AG04450 (cell line): ENCODE measurements at regions not wholly inside any gene's neighbourhood (a gene's known extent, or its start where the extent isn't known, plus 50 kb on each side); places are given as distances from the start of the nearest gene placed in this dataset.

Source experiments
- CTCF ChIA-PET: fragments of 300-600, 350-600 bp; formaldehyde crosslinking; extraction: SDS; loops from one replicate; lab custom pipeline; 2022; ENCODE audit warnings: antibody characterized with exemption, inconsistent platforms; lab: Charles Lee
- POLR2A ChIA-PET: fragments of 350-600 bp; formaldehyde crosslinking; extraction: SDS; loops from one replicate; lab custom pipeline; 2021; ENCODE audit warnings: antibody characterized with exemption, inconsistent platforms; lab: Yijun Ruan, JAX
- DNase-seq: peaks from one replicate; pipeline ENCODE4 v3.0.0-alpha.2; 2011; ENCODE audit warnings: low read depth, low spot score
- H3K27ac ChIP-seq: one replicate; pipeline ENCODE4 v1.5.1; 2012; ENCODE audit warnings: low read depth, low read length, control low read depth
- H3K27me3 ChIP-seq: one replicate; pipeline ENCODE4 v1.6.0; 2012; ENCODE audit warnings: low read length; ENCODE audit not compliant: control insufficient read depth, insufficient read depth
- H3K4me3 ChIP-seq: 2 replicates; pipeline ENCODE4 v1.5.1; 2011; ENCODE audit warnings: mild to moderate bottlenecking, low read depth, low read length, control low read depth
- H3K9me3 ChIP-seq: 2 replicates; pipeline ENCODE4 v1.5.1; 2012; ENCODE audit warnings: low read length; ENCODE audit not compliant: control insufficient read depth, insufficient read depth
- TF ChIP-seq, protein P1 (sequence below): IDR thresholded peaks from 2 replicates; pipeline ENCODE4 v1.5.1; 2011; ENCODE audit warnings: low read depth, low read length, control low read depth, inconsistent platforms

DNA sequence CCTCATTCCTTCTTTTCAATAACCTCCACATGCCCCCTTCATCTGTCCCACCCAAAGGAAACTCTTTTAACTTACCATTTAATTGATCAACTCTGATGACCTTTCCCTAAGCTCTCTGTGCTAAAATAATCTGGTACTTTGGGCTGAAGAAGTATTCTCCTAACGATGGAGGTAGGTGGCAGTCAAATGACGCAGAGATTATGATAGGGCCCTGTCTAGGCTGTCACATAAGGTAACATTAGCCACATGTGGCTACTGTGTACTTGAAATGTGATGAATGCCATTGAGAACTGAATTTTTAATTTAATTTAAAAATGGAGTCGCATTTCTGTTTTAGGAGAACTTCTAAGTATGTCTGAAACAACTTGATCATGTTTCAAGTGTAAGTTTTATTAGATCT, 140.5 kb upstream of the TNP1 start:
- DNase-seq, result no peak
- no peaks in the 10 kb centered on the region for H3K27me3 ChIP-seq
- TF ChIP-seq, protein P1, sequence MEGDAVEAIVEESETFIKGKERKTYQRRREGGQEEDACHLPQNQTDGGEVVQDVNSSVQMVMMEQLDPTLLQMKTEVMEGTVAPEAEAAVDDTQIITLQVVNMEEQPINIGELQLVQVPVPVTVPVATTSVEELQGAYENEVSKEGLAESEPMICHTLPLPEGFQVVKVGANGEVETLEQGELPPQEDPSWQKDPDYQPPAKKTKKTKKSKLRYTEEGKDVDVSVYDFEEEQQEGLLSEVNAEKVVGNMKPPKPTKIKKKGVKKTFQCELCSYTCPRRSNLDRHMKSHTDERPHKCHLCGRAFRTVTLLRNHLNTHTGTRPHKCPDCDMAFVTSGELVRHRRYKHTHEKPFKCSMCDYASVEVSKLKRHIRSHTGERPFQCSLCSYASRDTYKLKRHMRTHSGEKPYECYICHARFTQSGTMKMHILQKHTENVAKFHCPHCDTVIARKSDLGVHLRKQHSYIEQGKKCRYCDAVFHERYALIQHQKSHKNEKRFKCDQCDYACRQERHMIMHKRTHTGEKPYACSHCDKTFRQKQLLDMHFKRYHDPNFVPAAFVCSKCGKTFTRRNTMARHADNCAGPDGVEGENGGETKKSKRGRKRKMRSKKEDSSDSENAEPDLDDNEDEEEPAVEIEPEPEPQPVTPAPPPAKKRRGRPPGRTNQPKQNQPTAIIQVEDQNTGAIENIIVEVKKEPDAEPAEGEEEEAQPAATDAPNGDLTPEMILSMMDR, result no peak
- no peak overlapping the region for H3K4me3 ChIP-seq
- ChIA-PET CTCF (no interaction called here), POLR2A (no interaction called here)
- no peaks in the 10 kb centered on the region for H3K9me3 ChIP-seq
- H3K27ac ChIP-seq, result no peak overlapping the region

DNA sequence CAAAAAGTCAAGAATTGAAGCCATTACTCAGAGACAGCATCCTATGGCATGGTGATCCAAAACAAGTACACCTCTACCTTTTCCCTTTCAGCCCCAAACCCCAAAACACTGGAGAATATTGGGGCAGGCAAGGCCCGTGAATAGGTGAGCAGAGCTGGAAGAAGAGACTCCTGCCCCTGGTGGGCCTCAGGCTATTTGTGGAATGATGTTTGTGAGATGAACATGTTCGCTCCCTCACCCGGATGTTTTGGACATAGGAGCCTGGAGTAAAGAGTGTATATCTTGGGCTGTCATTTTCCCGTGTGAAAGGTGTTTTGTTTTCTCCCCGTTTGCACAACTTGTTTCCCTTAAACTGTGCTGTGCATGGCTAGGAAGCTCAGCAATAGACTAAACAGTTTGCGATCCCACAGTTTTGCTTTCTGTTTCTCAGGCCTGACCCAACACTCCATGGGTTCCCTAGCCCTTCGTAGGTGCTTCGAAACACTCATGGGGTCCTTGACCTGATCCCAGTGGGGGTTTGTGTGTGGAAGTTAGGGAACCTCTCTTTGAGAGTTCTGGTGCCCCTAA, 136.5 kb upstream of the TNP1 start:
- no peak for DNase-seq
- TF ChIP-seq, protein P1, result no peak
- ChIA-PET CTCF (no interaction called here), POLR2A (no interaction called here)
- no peak overlapping the region for H3K27ac ChIP-seq
- H3K27me3 ChIP-seq, result no peaks in the 10 kb centered on the region
- no peaks in the 10 kb centered on the region; the same call in 1 of the 2 replicates for H3K9me3 ChIP-seq
- no peak overlapping the region for H3K4me3 ChIP-seq

DNA sequence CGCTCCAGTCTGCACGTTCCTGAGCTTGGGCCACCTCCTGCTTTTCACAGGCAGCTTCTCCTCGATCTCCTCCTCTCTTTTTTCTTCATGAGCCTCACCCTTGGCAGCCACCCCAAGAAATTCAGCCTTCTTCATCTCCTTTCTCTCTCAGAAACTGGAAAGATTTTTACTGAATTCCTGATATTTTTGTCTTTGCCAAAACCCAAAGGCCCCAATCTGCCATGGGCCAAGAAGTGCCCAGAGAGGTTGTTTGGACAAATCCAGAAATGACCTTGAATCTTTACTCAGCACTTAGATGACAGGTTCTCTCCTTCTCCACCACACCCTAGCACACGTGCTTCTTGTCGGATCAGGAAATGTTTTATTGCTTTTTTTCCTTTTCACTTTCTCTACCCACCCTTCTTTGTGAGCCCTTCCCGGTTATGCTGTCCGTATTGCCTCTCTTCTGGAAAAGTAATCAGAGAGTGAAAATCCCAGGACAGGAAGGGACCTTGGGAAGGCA, 134.5 kb upstream of the TNP1 start:
- H3K27me3 ChIP-seq, result no peaks in the 10 kb centered on the region
- no peak overlapping the region for H3K27ac ChIP-seq
- H3K9me3 ChIP-seq, result no peaks in the 10 kb centered on the region; the same call in none of the 2 replicates
- TF ChIP-seq, protein P1, result no peak
- H3K4me3 ChIP-seq, result no peak overlapping the region
- ChIA-PET CTCF (interaction anchor here (1.1 kb wide), 1 partner anchor 23 kb away, joined by 3 read pairs; no protein-coding TSS in a partner anchor), POLR2A (no interaction called here)
- DNase-seq, result no peak

DNA sequence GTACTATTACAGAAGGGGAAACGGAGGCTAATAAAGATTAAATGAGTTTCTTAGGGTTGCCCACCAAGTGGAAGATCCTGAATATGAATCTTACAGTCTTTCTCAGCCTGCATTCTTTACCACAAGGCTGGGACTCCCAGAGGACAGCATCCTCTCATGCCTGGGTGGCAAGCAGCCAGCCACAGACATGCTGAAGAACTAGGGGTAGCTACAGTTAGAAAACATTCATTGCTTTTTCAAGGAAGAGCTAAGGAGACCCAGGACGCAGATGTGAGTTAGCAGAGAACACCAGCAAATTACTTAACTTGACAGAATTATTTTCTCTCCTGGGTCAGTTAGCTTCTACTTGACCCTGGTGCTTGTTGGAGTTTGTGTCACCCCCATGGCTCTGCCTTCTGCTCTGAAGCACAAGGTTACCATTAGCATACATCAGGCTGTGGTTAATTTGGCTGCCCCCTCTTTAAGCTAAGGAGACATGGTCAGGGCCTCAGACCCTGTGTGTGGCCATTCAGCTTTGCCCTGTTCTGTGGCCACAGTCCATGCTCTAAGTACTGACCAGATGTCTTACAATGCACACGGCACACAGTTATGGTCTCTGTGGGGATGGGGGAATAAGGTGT, 132.3 kb upstream of the TNP1 start:
- H3K9me3 ChIP-seq, result no peaks in the 10 kb centered on the region; the same call in none of the 2 replicates
- no peak overlapping the region for H3K4me3 ChIP-seq
- no peaks in the 10 kb centered on the region for H3K27me3 ChIP-seq
- ChIA-PET POLR2A (interaction anchor here (0.6 to 1.0 kb wide), 3 partner anchors 56 to 161 kb away, joined by 3 to 5 read pairs (median 3); no protein-coding TSS in a partner anchor), CTCF (no interaction called here)
- DNase-seq, result no peak
- H3K27ac ChIP-seq, result no peak overlapping the region
- TF ChIP-seq, protein P1, result no peak

DNA sequence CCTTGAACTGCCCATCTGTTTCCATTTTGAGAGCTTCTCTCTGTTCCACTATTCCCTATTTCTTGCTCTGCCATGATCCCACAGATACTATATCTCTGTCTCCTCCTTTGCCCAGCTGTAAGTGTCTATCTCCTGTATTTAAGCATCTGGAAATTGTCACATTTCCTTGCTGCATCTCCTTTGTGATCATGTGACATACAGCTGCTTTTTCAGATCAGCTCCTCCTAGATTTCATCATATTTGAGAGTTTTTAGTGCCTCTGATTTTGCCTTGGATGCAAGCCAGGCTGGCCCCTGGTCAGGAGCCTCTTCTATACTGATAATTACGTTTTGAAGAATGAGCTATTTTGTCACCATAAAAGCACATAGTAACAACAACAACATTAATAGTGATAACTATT, 131.7 kb upstream of the TNP1 start:
- DNase-seq, result no peak
- CTCF ChIA-PET, result interaction anchor here (0.9 kb wide), 1 partner anchor 16 kb away, joined by 3 read pairs; no protein-coding TSS in a partner anchor
- H3K27ac ChIP-seq, result no peak overlapping the region

More for the DNA sequence above, 131.7 kb upstream of the TNP1 start:
- Histone ChIP-seq H3K9me3 (no peaks in the 10 kb centered on the region; the same call in none of the 2 replicates), H3K4me3 (no peak overlapping the region), H3K27me3 (no peaks in the 10 kb centered on the region)
- TF ChIP-seq, protein P1, result no peak
- POLR2A ChIA-PET, result interaction anchor here (0.7 to 1.0 kb wide), 2 partner anchors 56 to 58 kb away, joined by 3 to 5 read pairs; no protein-coding TSS in a partner anchor
